Kidney (tissue), 13 donors: ENCODE measurements at regions not wholly inside any gene's neighbourhood (a gene's known extent, or its start where the extent isn't known, plus 50 kb on each side); places are given as distances from the start of the nearest gene placed in this dataset.

Experiments used
- DNase-seq, 5 donors: peaks; one replicate each; pipeline ENCODE4 v3.0.0-alpha.2; 2013 to 2020
- FAIRE-seq: peaks from 2 replicates; lab custom pipeline; 2012; peaks lifted over from hg19 to GRCh38; lab: Jason Lieb, UNC
- H3K27ac ChIP-seq, 2 donors: one replicate each; pipeline ENCODE4 v1.7.0; 2013; ENCODE audit warnings: low read depth in 2 of 2, low read length in 2 of 2, inconsistent platforms in 1 of 2
- H3K27me3 ChIP-seq: one replicate; pipeline ENCODE4 v1.7.1; 2013; ENCODE audit warnings: low read length, inconsistent platforms; ENCODE audit not compliant: control insufficient read depth, insufficient read depth
- H3K36me3 ChIP-seq, 3 donors: one replicate each; pipeline versions ENCODE4 v1.7.0 to v1.7.1; 2013; ENCODE audit warnings: low read length in 3 of 3, control low read depth in 1 of 3, inconsistent platforms in 1 of 3; ENCODE audit not compliant: insufficient read depth in 3 of 3, control insufficient read depth in 2 of 3
- H3K4me1 ChIP-seq, 3 donors: one replicate each; pipeline versions ENCODE4 v1.7.0 to v1.7.1; 2013; ENCODE audit warnings: low read length in 3 of 3, inconsistent platforms in 1 of 3, low read depth in 1 of 3; ENCODE audit not compliant: control insufficient read depth in 2 of 3, insufficient read depth in 2 of 3
- H3K4me3 ChIP-seq, 3 donors: one replicate each; pipeline versions ENCODE4 v1.7.0 to v1.8.1; 2013; ENCODE audit warnings: low read length in 3 of 3, control low read depth in 1 of 3, inconsistent platforms in 1 of 3
- H3K9ac ChIP-seq, 3 donors: one replicate each; pipeline versions ENCODE4 v1.7.0 to v1.7.1; 2013; ENCODE audit warnings: low read length in 3 of 3, control low read depth in 1 of 3, inconsistent platforms in 1 of 3
- H3K9me3 ChIP-seq, 3 donors: one replicate each; pipeline versions ENCODE4 v1.7.0 to v1.7.1; 2013; ENCODE audit warnings: low read length in 3 of 3, control low read depth in 1 of 3, inconsistent platforms in 1 of 3; ENCODE audit not compliant: control insufficient read depth in 2 of 3, insufficient read depth in 1 of 3
- CTCF ChIP-seq: IDR thresholded peaks from 3 replicates; pipeline ENCODE4 v1.5.1; 2012; ENCODE audit warnings: mild to moderate bottlenecking, moderate library complexity, borderline replicate concordance; ENCODE audit not compliant: insufficient read depth; ENCODE audit errors: extremely low read depth
- intact Hi-C: fragments of 100-400 bp; cut with DNase I; formaldehyde crosslinking; loops from one replicate; pipeline ENCODE4 v1.11.1; 2022
- donor health status: control.
- donor health status: control.
- donor health status: control.
- donor health status: control.
- donor health status: control.
- donor health status: DM: yes; HTN: yes; CAD: no.
- donor health status: Normal renal cell carcinoma (clear cell type).

- H3K4me3 ChIP-seq = no peak overlapping the region
- FAIRE-seq = no peak
Observed at GRCh38 chr12:33649992-33650391, 210.4 kb upstream of the SYT10 start.

GRCh38 chr12:33650832-33651231, 211.2 kb upstream of the SYT10 start:
- Histone ChIP-seq H3K9me3 (peaks cover 0 to 2% (median 2%) of the 10 kb centered on the region in 3 donors), H3K9ac (no peak overlapping the region), H3K27me3 (no peaks in the 10 kb centered on the region), H3K36me3 (no peaks in the 10 kb centered on the region), H3K4me1 (no peaks in the 10 kb centered on the region), H3K27ac (no peak overlapping the region), H3K4me3 (no peak overlapping the region)
- FAIRE-seq = no peak
- intact Hi-C loops = no loop called here
- DNase-seq = no peak
- no peak for TF ChIP-seq CTCF

More at GRCh38 chr12:33649992-33650391, 210.4 kb upstream of the SYT10 start:
- no peaks in the 10 kb centered on the region for H3K4me1 ChIP-seq
- peaks cover 0 to 2% (median 2%) of the 10 kb centered on the region in 3 donors for H3K9me3 ChIP-seq
- intact Hi-C loops = no loop called here
- no peaks in the 10 kb centered on the region for H3K27me3 ChIP-seq
- no peak overlapping the region for H3K9ac ChIP-seq
- H3K27ac ChIP-seq = no peak overlapping the region
- no peak for DNase-seq
- TF ChIP-seq CTCF = no peak
- no peaks in the 10 kb centered on the region for H3K36me3 ChIP-seq

- intact Hi-C loops = no loop called here
Observed at GRCh38 chr12:33653362-33653761, 213.7 kb upstream of the SYT10 start.

More at GRCh38 chr12:33653362-33653761, 213.7 kb upstream of the SYT10 start:
- Histone ChIP-seq H3K4me3 (no peak overlapping the region), H3K9ac (no peak overlapping the region), H3K27me3 (no peaks in the 10 kb centered on the region), H3K27ac (no peak overlapping the region), H3K36me3 (no peaks in the 10 kb centered on the region), H3K9me3 (peaks cover 0 to 2% (median 2%) of the 10 kb centered on the region in 3 donors), H3K4me1 (no peaks in the 10 kb centered on the region)
- DNase-seq (no peak), FAIRE-seq (no peak)
- no peak for TF ChIP-seq CTCF
